GM12878 (cell line): ENCODE measurements at regions not wholly inside any gene's neighbourhood (a gene's known extent, or its start where the extent isn't known, plus 50 kb on each side); places are given as distances from the start of the nearest gene placed in this dataset.

Experiments used
- ATAC-seq: fragments of 200-7000 bp; cut with Tn5 transposase; 3 replicates; pipeline ENCODE4 v1.9.1; 2020; ENCODE audit warnings: mild to moderate bottlenecking, moderate library complexity
- BruUV-seq: library from RNA; stranded (reverse); fragments of 400-500 nt; replicated peaks from 2 replicates; lab custom pipeline; 2021; lab: Mats Ljungman, UMichigan
- CTCF ChIA-PET: fragments of 300-600 bp; sonication (Branson Sonifier 250); formaldehyde crosslinking; extraction: SDS; loops from one replicate; lab custom pipeline; 2021; ENCODE audit warnings: inconsistent platforms; lab: Yijun Ruan, JAX
- POLR2A ChIA-PET: fragments of 350-600 bp; formaldehyde crosslinking; extraction: SDS; loops from one replicate; lab custom pipeline; 2021; ENCODE audit warnings: inconsistent platforms; lab: Charles Lee
- RAD21 ChIA-PET: fragments of 300-600 bp; sonication (Branson Sonifier 250); formaldehyde crosslinking; loops from one replicate; lab custom pipeline; 2023; ENCODE audit warnings: antibody characterized with exemption; ENCODE audit not compliant: unreplicated experiment; lab: Charles Lee
- SMC1A ChIA-PET: fragments of 300-600 bp; sonication (Branson Sonifier 250); formaldehyde crosslinking; loops from one replicate; lab custom pipeline; 2023; ENCODE audit not compliant: unreplicated experiment, uncharacterized antibody; lab: Charles Lee
- DNase-seq: peaks from one replicate; pipeline ENCODE4 v3.0.0-alpha.2; 2011; ENCODE audit warnings: low read depth, low spot score
- FAIRE-seq: peaks from 3 replicates; lab custom pipeline; 2011; peaks lifted over from hg19 to GRCh38; lab: Jason Lieb, UNC
- H2AFZ ChIP-seq: 2 replicates; pipeline ENCODE4 v1.6.0; 2011; ENCODE audit warnings: low read depth, low read length, control low read depth; ENCODE audit not compliant: control insufficient read depth
- H3K27ac ChIP-seq: 2 replicates; pipeline ENCODE4 v1.5.1; 2011; ENCODE audit warnings: control low read depth; ENCODE audit not compliant: control insufficient read depth, insufficient read depth
- H3K27me3 ChIP-seq, 2 experiments: replicated peaks in 1 of 2; 2 replicates each; pipeline versions ENCODE4 v1.6.0 to v1.6.1; 2011; ENCODE audit warnings: low read length in 1 of 2; ENCODE audit not compliant: control insufficient read depth in 2 of 2, insufficient read depth in 2 of 2
- H3K36me3 ChIP-seq, 2 experiments: 2 replicates each; pipeline ENCODE4 v1.5.1; 2011; ENCODE audit warnings: low read length in 1 of 2; ENCODE audit not compliant: control insufficient read depth in 2 of 2, insufficient read depth in 2 of 2
- H3K4me1 ChIP-seq: 2 replicates; pipeline ENCODE4 v1.6.1; 2011; ENCODE audit warnings: mild to moderate bottlenecking, low read length, moderate library complexity, mixed read lengths; ENCODE audit not compliant: control insufficient read depth, insufficient read depth
- H3K4me2 ChIP-seq: 2 replicates; pipeline ENCODE4 v1.6.0; 2011; ENCODE audit warnings: control low read depth; ENCODE audit not compliant: control insufficient read depth, insufficient read depth
- H3K4me3 ChIP-seq: fragments of 200-600 bp; sonication (generic); 2 replicates; pipeline ENCODE4 v1.5.1; 2016
- H3K79me2 ChIP-seq: 2 replicates; pipeline ENCODE4 v1.6.0; 2011; ENCODE audit warnings: low read length; ENCODE audit not compliant: control insufficient read depth, insufficient read depth
- H3K9ac ChIP-seq: 2 replicates; pipeline ENCODE4 v1.8.0; 2011; ENCODE audit warnings: low read length, control low read depth, mixed read lengths; ENCODE audit not compliant: control insufficient read depth, insufficient read depth
- H3K9me3 ChIP-seq: replicated peaks from 3 replicates; pipeline ENCODE4 v1.5.1; 2011; ENCODE audit warnings: mild to moderate bottlenecking, low read length; ENCODE audit not compliant: control insufficient read depth, insufficient read depth
- H4K20me1 ChIP-seq: 2 replicates; pipeline ENCODE4 v1.6.0; 2011; ENCODE audit not compliant: control insufficient read depth, insufficient read depth
- BCL11A ChIP-seq: IDR thresholded peaks from 2 replicates; pipeline ENCODE4 v1.6.1; 2011; ENCODE audit warnings: low read depth, low read length
- BRCA1 ChIP-seq: IDR thresholded peaks from 2 replicates; pipeline ENCODE4 v1.6.1; 2011; ENCODE audit warnings: low read depth, low read length, improper control_type of control experiment
- EGR1 ChIP-seq, 2 experiments: IDR thresholded peaks; 1 replicate in 1 of 2; 2 replicates in 1 of 2; pipeline ENCODE4 v1.6.1; 2011 to 2012; ENCODE audit warnings: low read depth in 2 of 2, low read length in 2 of 2, borderline replicate concordance in 1 of 2, mild to moderate bottlenecking in 1 of 2, moderate library complexity in 1 of 2
- GABPA ChIP-seq: IDR thresholded peaks from 2 replicates; pipeline ENCODE4 v1.6.1; 2014; ENCODE audit warnings: antibody characterized with exemption, low read depth, mild to moderate bottlenecking, inconsistent platforms
- JUNB ChIP-seq: IDR thresholded peaks from 2 replicates; pipeline ENCODE4 v1.6.1; 2016; ENCODE audit warnings: antibody characterized with exemption, mild to moderate bottlenecking
- MEF2A ChIP-seq: IDR thresholded peaks from 2 replicates; pipeline ENCODE4 v1.6.1; 2011; ENCODE audit warnings: low read depth, mild to moderate bottlenecking, low read length, moderate library complexity; ENCODE audit not compliant: insufficient read depth
- NBN ChIP-seq: fragments of 450-650 bp; IDR thresholded peaks from 2 replicates; pipeline ENCODE4 v1.6.1; 2016
- NFYA ChIP-seq: IDR thresholded peaks from 2 replicates; pipeline ENCODE4 v1.6.1; 2011; ENCODE audit warnings: low read depth, mild to moderate bottlenecking, low read length, improper control_type of control experiment, borderline replicate concordance
- POU2F2 ChIP-seq: IDR thresholded peaks from 3 replicates; pipeline ENCODE4 v1.6.1; 2011; ENCODE audit warnings: low read depth, mild to moderate bottlenecking, low read length, borderline replicate concordance
- RFX5 ChIP-seq: IDR thresholded peaks from 2 replicates; pipeline ENCODE4 v1.6.1; 2011; ENCODE audit warnings: low read depth, low read length, improper control_type of control experiment
- SMAD1 ChIP-seq: fragments of 450-650 bp; IDR thresholded peaks from 2 replicates; pipeline ENCODE4 v1.6.1; 2018; ENCODE audit warnings: mild to moderate bottlenecking, low read depth; ENCODE audit not compliant: partially characterized antibody
- WGBS: methylation state at CpG from one replicate; pipeline ENCODE4 v1.1.6; 2016; ENCODE audit warnings: low lambda C conversion rate; ENCODE audit not compliant: insufficient replicate concordance, insufficient coverage; ENCODE audit errors: missing lambda C conversion rate; 5-methylcytosine and 5-hydroxymethylcytosine counted together
- in situ Hi-C: fragments of 300-500 bp; cut with MboI; formaldehyde crosslinking; loops from 9 replicates; pipeline ENCODE4 v1.14.3; 2018; ENCODE audit warnings: mixed read lengths
- intact Hi-C: fragments of 100-400 bp; cut with micrococcal nuclease; formaldehyde crosslinking; loops from one replicate; pipeline ENCODE4 v1.14.2; 2022; ENCODE audit not compliant: unreplicated experiment
- TF ChIP-seq, protein P1 (sequence below): fragments of 450-650 bp; IDR thresholded peaks from 2 replicates; pipeline ENCODE4 v1.6.1; 2017; ENCODE audit warnings: mild to moderate bottlenecking, moderate library complexity
- TF ChIP-seq, protein P2 (sequence below): fragments of 450-650 bp; IDR thresholded peaks from 2 replicates; pipeline ENCODE4 v1.6.1; 2016; ENCODE audit warnings: mild to moderate bottlenecking
- TF ChIP-seq, protein P3 (sequence below): fragments of 450-650 bp; formaldehyde crosslinking; IDR thresholded peaks from 2 replicates; pipeline ENCODE4 v1.4.0; 2020; ENCODE audit warnings: mild to moderate bottlenecking, moderate library complexity

DNA sequence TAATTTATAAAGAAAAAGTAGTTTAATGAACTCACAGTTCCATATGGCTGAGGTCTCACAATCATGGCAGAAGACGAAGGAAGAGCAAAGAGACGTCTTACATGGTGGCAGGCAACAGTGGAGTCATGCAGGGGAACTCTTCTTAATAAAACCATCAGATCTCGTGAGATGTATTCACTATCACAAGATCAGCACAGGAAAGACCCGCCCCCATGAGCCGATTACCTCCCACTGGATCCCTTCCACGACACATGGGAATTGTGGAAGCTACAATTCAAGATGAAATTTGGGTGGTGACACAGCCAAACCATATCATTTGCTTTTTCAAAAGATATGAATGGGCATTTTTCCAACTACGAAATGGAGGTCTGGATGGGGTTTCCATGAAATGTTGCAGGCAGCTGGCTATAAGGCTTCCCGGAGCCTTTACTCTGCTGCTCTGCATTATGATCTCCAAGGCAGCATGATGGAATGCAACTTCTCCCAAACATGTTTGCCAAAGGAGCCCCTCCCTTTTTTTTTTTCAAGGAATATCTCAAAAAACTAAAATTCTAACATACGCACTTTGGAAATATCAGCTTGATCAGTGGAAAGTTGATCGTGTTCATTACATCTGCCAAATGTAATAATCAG, 189.7 kb downstream of the MEX3B start (continued):
- TF ChIP-seq, protein P1, sequence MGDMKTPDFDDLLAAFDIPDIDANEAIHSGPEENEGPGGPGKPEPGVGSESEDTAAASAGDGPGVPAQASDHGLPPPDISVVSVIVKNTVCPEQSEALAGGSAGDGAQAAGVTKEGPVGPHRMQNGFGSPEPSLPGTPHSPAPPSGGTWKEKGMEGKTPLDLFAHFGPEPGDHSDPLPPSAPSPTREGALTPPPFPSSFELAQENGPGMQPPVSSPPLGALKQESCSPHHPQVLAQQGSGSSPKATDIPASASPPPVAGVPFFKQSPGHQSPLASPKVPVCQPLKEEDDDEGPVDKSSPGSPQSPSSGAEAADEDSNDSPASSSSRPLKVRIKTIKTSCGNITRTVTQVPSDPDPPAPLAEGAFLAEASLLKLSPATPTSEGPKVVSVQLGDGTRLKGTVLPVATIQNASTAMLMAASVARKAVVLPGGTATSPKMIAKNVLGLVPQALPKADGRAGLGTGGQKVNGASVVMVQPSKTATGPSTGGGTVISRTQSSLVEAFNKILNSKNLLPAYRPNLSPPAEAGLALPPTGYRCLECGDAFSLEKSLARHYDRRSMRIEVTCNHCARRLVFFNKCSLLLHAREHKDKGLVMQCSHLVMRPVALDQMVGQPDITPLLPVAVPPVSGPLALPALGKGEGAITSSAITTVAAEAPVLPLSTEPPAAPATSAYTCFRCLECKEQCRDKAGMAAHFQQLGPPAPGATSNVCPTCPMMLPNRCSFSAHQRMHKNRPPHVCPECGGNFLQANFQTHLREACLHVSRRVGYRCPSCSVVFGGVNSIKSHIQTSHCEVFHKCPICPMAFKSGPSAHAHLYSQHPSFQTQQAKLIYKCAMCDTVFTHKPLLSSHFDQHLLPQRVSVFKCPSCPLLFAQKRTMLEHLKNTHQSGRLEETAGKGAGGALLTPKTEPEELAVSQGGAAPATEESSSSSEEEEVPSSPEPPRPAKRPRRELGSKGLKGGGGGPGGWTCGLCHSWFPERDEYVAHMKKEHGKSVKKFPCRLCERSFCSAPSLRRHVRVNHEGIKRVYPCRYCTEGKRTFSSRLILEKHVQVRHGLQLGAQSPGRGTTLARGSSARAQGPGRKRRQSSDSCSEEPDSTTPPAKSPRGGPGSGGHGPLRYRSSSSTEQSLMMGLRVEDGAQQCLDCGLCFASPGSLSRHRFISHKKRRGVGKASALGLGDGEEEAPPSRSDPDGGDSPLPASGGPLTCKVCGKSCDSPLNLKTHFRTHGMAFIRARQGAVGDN = no peak
- no peak for TF ChIP-seq BCL11A
- TF ChIP-seq POU2F2 = no peak
- no peak for TF ChIP-seq JUNB
- no peak for TF ChIP-seq RFX5
- no peak for TF ChIP-seq NFYA
- no peak for TF ChIP-seq NBN

DNA sequence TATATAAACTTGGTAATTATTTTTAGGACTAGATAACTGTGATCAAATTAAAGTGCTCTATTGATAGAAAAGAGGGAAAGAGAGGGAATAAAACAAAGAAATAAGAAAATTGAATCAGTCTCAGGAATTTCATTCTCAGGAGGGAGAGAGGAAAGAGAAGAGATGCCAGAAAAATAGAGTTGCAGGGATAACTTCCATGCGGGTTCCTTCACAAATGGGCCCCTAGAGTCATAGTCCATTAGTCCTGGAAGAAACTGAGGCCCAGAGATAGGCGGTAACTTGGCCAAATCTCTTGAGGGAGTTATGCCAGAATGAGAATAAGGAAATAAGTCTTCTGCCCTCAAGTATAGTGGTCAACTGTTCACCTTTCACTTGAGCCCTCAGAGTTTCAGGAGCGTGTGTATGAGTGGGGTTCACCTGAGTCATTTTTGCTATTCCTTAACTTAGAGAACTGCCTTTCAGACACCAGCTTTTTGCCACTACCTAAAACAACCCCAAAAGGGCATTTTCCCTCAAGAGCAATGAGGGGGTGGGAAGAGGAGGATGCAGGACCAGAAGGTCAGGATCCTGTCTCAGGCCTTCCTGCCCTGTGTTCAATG, 192.6 kb downstream of the MEX3B start:
- intact Hi-C loops (no loop called here), in situ Hi-C loops (no loop called here)
- WGBS = 7% methylated on average over 3 of the region's 3 CpGs
- RAD21 ChIA-PET = no interaction called here
- CTCF ChIA-PET = no interaction called here
- no peak overlapping the region for H2AFZ ChIP-seq
- H4K20me1 ChIP-seq = no peaks in the 10 kb centered on the region
- H3K27ac ChIP-seq = no peak overlapping the region
- FAIRE-seq (no peak), DNase-seq (no peak), ATAC-seq (no peak)
- H3K4me3 ChIP-seq = no peak overlapping the region
- no peak overlapping the region for H3K4me2 ChIP-seq
- H3K4me1 ChIP-seq = no peaks in the 10 kb centered on the region
- BruUV-seq = no TSS peak
- POLR2A ChIA-PET = no interaction called here
- H3K9ac ChIP-seq = no peak overlapping the region
- SMC1A ChIA-PET = no interaction called here
- H3K27me3 ChIP-seq = no peaks in the 10 kb centered on the region
- no peaks in the 10 kb centered on the region for H3K9me3 ChIP-seq
- no peaks in the 10 kb centered on the region for H3K36me3 ChIP-seq
- no peaks in the 10 kb centered on the region for H3K79me2 ChIP-seq
- no peak for TF ChIP-seq EGR1 (IDR thresholded peaks at IDR 0.05; ENCODE audit: borderline replicate concordance in 1 of 2, low read depth in 2 of 2, low read length in 2 of 2)
- no peak for TF ChIP-seq BRCA1
- TF ChIP-seq MEF2A = no peak
- no peak for TF ChIP-seq SMAD1
- TF ChIP-seq POU2F2 = no peak
- TF ChIP-seq, protein P2, sequence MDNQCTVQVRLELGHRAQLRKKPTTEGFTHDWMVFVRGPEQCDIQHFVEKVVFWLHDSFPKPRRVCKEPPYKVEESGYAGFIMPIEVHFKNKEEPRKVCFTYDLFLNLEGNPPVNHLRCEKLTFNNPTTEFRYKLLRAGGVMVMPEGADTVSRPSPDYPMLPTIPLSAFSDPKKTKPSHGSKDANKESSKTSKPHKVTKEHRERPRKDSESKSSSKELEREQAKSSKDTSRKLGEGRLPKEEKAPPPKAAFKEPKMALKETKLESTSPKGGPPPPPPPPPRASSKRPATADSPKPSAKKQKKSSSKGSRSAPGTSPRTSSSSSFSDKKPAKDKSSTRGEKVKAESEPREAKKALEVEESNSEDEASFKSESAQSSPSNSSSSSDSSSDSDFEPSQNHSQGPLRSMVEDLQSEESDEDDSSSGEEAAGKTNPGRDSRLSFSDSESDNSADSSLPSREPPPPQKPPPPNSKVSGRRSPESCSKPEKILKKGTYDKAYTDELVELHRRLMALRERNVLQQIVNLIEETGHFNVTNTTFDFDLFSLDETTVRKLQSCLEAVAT = no peak
- TF ChIP-seq, protein P3, sequence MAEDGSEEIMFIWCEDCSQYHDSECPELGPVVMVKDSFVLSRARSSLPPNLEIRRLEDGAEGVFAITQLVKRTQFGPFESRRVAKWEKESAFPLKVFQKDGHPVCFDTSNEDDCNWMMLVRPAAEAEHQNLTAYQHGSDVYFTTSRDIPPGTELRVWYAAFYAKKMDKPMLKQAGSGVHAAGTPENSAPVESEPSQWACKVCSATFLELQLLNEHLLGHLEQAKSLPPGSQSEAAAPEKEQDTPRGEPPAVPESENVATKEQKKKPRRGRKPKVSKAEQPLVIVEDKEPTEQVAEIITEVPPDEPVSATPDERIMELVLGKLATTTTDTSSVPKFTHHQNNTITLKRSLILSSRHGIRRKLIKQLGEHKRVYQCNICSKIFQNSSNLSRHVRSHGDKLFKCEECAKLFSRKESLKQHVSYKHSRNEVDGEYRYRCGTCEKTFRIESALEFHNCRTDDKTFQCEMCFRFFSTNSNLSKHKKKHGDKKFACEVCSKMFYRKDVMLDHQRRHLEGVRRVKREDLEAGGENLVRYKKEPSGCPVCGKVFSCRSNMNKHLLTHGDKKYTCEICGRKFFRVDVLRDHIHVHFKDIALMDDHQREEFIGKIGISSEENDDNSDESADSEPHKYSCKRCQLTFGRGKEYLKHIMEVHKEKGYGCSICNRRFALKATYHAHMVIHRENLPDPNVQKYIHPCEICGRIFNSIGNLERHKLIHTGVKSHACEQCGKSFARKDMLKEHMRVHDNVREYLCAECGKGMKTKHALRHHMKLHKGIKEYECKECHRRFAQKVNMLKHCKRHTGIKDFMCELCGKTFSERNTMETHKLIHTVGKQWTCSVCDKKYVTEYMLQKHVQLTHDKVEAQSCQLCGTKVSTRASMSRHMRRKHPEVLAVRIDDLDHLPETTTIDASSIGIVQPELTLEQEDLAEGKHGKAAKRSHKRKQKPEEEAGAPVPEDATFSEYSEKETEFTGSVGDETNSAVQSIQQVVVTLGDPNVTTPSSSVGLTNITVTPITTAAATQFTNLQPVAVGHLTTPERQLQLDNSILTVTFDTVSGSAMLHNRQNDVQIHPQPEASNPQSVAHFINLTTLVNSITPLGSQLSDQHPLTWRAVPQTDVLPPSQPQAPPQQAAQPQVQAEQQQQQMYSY (CRISPR knock-in tag) = no peak
- TF ChIP-seq GABPA = no peak
